ENCODE measurements at regions not wholly inside any gene's neighbourhood (a gene's known extent, or its start where the extent isn't known, plus 50 kb on each side); places are given as distances from the start of the nearest gene placed in this dataset.
"Not testable (repeated sequence)": the region's sequence is repeated elsewhere in the genome, so short reads cannot be mapped to it uniquely, and the experiment has no call there.

DNA sequence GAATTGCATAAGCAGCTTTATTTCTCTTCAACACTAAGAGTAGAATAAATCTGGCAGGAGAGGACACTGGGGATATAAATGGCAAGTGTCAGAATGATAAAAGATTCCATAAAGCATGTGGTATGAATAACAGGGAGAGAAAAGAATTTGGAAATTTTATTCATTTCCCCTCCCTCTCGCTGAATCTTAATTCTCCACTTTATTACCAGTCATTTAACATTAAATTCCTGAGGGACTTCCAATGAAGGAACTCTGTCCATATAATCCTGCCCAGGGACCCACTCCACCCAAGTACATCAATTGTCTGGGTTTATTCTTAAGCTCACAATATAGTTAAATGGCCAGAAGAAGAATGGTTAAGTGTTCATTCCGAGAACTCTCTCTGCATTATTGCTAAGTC lies 197.7 kb upstream of the MGAT5 start:
- H3K27ac ChIP-seq (ENCODE audit: extremely low read depth, low read depth, low read length), result no peak overlapping the region
- FAIRE-seq (no peak), ATAC-seq (no peak), DNase-seq (ENCODE audit: extremely low read depth in 1 of 4, low spot score in 3 of 4) (no peak)
- in situ Hi-C loops (cut with MboI), result no loop called here
- no peak overlapping the region for H3K4me3 ChIP-seq
- no peaks in the 10 kb centered on the region for H3K4me1 ChIP-seq (replicated peaks in 1 of 2; ENCODE audit: control insufficient read depth in 2 of 2, insufficient read depth in 2 of 2, low read length in 2 of 2)
- no peaks in the 10 kb centered on the region for H3K27me3 ChIP-seq (ENCODE audit: control insufficient read depth in 2 of 2, insufficient read depth in 2 of 2, low read length in 2 of 2)
- WGBS (ENCODE audit: insufficient coverage, low coverage, missing lambda C conversion rate), result 0% methylated on average over 2 of the region's 2 CpGs
- CTCF ChIA-PET (ENCODE audit: low intra/inter-chr PET ratio), result no interaction called here
- no TSS peak for BruUV-seq (replicated peaks)
- H3K79me2 ChIP-seq (ENCODE audit: control insufficient read depth, insufficient read depth, low read length), result no peaks in the 10 kb centered on the region
- H3K36me3 ChIP-seq (ENCODE audit: control insufficient read depth, insufficient read depth, low read length), result no peaks in the 10 kb centered on the region
- H3K9ac ChIP-seq (ENCODE audit: insufficient read depth in 1 of 2, low read depth in 2 of 2, low read length in 2 of 2), result no peak overlapping the region
- no peaks in the 10 kb centered on the region for H3K9me1 ChIP-seq (ENCODE audit: control insufficient read depth, insufficient read depth, low read length)
- no peaks in the 10 kb centered on the region for H4K20me1 ChIP-seq (replicated peaks; ENCODE audit: control insufficient read depth, insufficient read depth, low read length)
- POLR2A ChIA-PET, result no interaction called here
- intact Hi-C loops (cut with micrococcal nuclease), result no loop called here
- no peaks in the 10 kb centered on the region for H3K9me3 ChIP-seq (replicated peaks; ENCODE audit: control insufficient read depth, insufficient read depth, low read depth, low read length)
- no peak for TF ChIP-seq BDP1 (IDR thresholded peaks at IDR 0.05; ENCODE audit: insufficient read depth, insufficient read length)
- no peak for TF ChIP-seq EZH2 (IDR thresholded peaks at IDR 0.05; ENCODE audit: borderline replicate concordance, low read depth, low read length)
- TF ChIP-seq SUPT5H (IDR thresholded peaks at IDR 0.05), result no peak
- no peak for TF ChIP-seq TCF7 (IDR thresholded peaks at IDR 0.05; ENCODE audit: borderline replicate concordance)
- TF ChIP-seq, protein P1, sequence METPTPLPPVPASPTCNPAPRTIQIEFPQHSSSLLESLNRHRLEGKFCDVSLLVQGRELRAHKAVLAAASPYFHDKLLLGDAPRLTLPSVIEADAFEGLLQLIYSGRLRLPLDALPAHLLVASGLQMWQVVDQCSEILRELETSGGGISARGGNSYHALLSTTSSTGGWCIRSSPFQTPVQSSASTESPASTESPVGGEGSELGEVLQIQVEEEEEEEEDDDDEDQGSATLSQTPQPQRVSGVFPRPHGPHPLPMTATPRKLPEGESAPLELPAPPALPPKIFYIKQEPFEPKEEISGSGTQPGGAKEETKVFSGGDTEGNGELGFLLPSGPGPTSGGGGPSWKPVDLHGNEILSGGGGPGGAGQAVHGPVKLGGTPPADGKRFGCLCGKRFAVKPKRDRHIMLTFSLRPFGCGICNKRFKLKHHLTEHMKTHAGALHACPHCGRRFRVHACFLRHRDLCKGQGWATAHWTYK (CRISPR knock-in tag; IDR thresholded peaks at IDR 0.05), result no peak
- TF ChIP-seq SMAD4 (CRISPR knock-in tag; conservative IDR thresholded peaks at IDR 0.05), result no peak
- TF ChIP-seq GATAD2B (IDR thresholded peaks at IDR 0.05; ENCODE audit: borderline replicate concordance), result no peak
- TF ChIP-seq ZNF699 (CRISPR knock-in tag; IDR thresholded peaks at IDR 0.05; ENCODE audit: insufficient replicate concordance), result no peak
- TF ChIP-seq TGIF2 (CRISPR knock-in tag; IDR thresholded peaks at IDR 0.05), result no peak
- TF ChIP-seq MAFF (IDR thresholded peaks at IDR 0.05; ENCODE audit: low read length), result no peak
- TF ChIP-seq RAD51 (IDR thresholded peaks at IDR 0.05; ENCODE audit: borderline replicate concordance, low read depth), result no peak
- TF ChIP-seq CAMTA2 (CRISPR knock-in tag; conservative IDR thresholded peaks at IDR 0.05), result no peak
- H3K4me2 ChIP-seq (ENCODE audit: insufficient read depth, low read length), result no peak overlapping the region
- H2AFZ ChIP-seq (ENCODE audit: low read depth, low read length), result no peak overlapping the region

GRCh38 chr2:134061066-134061465 lies 192.8 kb upstream of the MGAT5 start:
- H3K9me3 ChIP-seq (replicated peaks; ENCODE audit: control insufficient read depth, insufficient read depth, low read depth, low read length); DNase-seq (ENCODE audit: extremely low read depth in 1 of 4, low spot score in 3 of 4); BruUV-seq (replicated peaks); H4K20me1 ChIP-seq (replicated peaks; ENCODE audit: control insufficient read depth, insufficient read depth, low read length); H3K9me1 ChIP-seq (ENCODE audit: control insufficient read depth, insufficient read depth, low read length); H3K4me1 ChIP-seq (replicated peaks in 1 of 2; ENCODE audit: control insufficient read depth in 2 of 2, insufficient read depth in 2 of 2, low read length in 2 of 2); H3K36me3 ChIP-seq (ENCODE audit: control insufficient read depth, insufficient read depth, low read length); in situ Hi-C loops (cut with MboI); H3K27ac ChIP-seq (ENCODE audit: extremely low read depth, low read depth, low read length); H3K4me2 ChIP-seq (ENCODE audit: insufficient read depth, low read length); intact Hi-C loops (cut with micrococcal nuclease); H3K9ac ChIP-seq (ENCODE audit: insufficient read depth in 1 of 2, low read depth in 2 of 2, low read length in 2 of 2); H3K27me3 ChIP-seq (ENCODE audit: control insufficient read depth in 2 of 2, insufficient read depth in 2 of 2, low read length in 2 of 2); H2AFZ ChIP-seq (ENCODE audit: low read depth, low read length); CTCF ChIA-PET (ENCODE audit: low intra/inter-chr PET ratio); ATAC-seq; H3K79me2 ChIP-seq (ENCODE audit: control insufficient read depth, insufficient read depth, low read length); H3K4me3 ChIP-seq; FAIRE-seq: not testable (repeated sequence)
- 0% methylated on average over 7 of the region's 8 CpGs for WGBS (ENCODE audit: insufficient coverage, low coverage, missing lambda C conversion rate)
- POLR2A ChIA-PET, result interaction anchor here (1.0 kb wide), 1 partner anchor 9 kb away, joined by 3 read pairs; no protein-coding TSS in a partner anchor
